ENCODE measurements at regions not wholly inside any gene's neighbourhood (a gene's known extent, or its start where the extent isn't known, plus 50 kb on each side); places are given as distances from the start of the nearest gene placed in this dataset.

DNA sequence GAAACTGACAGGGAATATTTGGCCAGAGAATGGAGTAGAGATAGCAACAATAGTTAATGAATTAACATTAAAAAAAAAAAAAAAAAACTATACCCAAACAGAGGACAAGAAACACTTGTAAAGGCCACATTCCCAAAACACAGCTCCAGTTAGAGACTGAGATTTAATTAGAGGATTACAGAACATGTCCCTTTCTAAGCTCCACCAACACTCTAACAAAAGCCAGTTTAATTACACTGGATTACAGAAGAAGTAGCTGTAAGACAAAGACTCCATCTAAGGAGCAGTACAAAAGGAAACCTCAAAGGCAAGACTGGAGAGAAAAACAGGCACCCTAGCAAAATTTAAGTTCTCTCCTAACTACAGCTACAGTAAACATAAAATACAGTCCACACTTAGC is 1247.7 kb upstream of the AGA start:
- DNase-seq (ENCODE audit: low read depth): no peak
- H3K4me3 ChIP-seq (ENCODE audit: low read depth, low read length): no peak overlapping the region
- TF ChIP-seq, protein P1, sequence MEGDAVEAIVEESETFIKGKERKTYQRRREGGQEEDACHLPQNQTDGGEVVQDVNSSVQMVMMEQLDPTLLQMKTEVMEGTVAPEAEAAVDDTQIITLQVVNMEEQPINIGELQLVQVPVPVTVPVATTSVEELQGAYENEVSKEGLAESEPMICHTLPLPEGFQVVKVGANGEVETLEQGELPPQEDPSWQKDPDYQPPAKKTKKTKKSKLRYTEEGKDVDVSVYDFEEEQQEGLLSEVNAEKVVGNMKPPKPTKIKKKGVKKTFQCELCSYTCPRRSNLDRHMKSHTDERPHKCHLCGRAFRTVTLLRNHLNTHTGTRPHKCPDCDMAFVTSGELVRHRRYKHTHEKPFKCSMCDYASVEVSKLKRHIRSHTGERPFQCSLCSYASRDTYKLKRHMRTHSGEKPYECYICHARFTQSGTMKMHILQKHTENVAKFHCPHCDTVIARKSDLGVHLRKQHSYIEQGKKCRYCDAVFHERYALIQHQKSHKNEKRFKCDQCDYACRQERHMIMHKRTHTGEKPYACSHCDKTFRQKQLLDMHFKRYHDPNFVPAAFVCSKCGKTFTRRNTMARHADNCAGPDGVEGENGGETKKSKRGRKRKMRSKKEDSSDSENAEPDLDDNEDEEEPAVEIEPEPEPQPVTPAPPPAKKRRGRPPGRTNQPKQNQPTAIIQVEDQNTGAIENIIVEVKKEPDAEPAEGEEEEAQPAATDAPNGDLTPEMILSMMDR (IDR thresholded peaks at IDR 0.05; ENCODE audit: insufficient read depth, low read depth, low read length): no peak

- TF ChIP-seq, protein P1 (IDR thresholded peaks at IDR 0.05; ENCODE audit: insufficient read depth, low read depth, low read length): no peak
- DNase-seq (ENCODE audit: low read depth): no peak
- no peak overlapping the region for H3K4me3 ChIP-seq (ENCODE audit: low read depth, low read length)
Observed at GRCh38 chr4:178693816-178694215, 1251.6 kb upstream of the AGA start.

DNA sequence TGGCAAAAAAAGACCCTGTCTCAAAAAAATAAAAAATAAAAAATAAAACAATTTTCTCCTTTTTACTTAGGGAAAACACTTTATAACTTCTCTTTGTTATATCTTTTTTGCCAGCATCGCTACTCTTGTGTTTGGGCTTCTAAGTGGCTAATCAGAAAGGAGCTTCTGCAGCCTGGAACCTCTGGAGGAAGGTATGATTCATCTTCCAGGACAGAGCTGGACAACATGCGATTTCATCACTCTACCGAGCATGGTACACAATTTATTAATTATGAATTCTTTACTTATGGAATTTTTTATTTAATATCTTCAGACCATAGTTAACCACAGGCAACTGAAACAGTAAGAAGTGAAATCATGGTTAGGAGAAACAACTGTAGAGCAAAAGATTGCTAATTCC is 1254.3 kb upstream of the AGA start:
- DNase-seq (ENCODE audit: low read depth): no peak
- TF ChIP-seq, protein P1 (IDR thresholded peaks at IDR 0.05; ENCODE audit: insufficient read depth, low read depth, low read length): no peak
- no peak overlapping the region for H3K4me3 ChIP-seq (ENCODE audit: low read depth, low read length)

DNA sequence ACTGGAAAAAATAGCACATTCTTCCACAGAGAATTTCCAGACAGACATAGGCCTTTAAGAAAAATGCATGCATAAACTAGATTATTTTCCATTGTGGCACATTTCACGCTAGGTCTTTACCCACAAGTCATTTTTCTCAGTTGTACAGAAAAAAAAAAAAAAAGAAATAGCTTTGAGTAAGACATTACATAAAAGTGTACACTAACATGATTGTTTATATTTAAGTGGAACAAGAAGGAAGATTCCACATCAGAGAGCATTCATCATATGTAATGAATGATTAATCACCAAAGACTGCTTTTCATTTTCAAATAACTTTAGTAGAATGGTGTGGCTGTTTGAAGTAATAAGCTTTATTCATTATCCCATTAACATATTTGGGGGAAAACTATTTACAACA is 1270.2 kb upstream of the AGA start:
- TF ChIP-seq, protein P1 (IDR thresholded peaks at IDR 0.05; ENCODE audit: insufficient read depth, low read depth, low read length): no peak
- no peak overlapping the region for H3K4me3 ChIP-seq (ENCODE audit: low read depth, low read length)
- no peak for DNase-seq (ENCODE audit: low read depth)

DNA sequence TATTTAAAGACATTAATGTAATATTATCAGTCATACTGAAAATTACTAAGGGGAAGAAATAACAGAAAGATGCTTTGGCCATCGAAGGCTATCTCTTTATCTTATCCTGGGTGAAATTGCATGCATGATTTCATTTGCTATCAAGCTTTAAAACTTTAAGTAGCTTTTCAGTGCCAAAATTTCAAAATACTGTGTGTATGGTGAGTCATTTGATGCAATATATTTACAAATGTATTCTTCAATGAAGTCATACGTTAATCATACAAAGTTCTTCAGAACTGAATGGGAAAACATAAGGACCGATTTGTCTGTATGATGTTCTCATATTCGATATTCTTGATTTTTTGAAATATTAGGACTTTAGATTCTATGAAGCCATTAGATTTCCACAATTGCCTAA is 1295.8 kb upstream of the AGA start:
- DNase-seq (ENCODE audit: low read depth): no peak
- TF ChIP-seq, protein P1 (IDR thresholded peaks at IDR 0.05; ENCODE audit: insufficient read depth, low read depth, low read length): no peak
- no peak overlapping the region for H3K4me3 ChIP-seq (ENCODE audit: low read depth, low read length)

DNA sequence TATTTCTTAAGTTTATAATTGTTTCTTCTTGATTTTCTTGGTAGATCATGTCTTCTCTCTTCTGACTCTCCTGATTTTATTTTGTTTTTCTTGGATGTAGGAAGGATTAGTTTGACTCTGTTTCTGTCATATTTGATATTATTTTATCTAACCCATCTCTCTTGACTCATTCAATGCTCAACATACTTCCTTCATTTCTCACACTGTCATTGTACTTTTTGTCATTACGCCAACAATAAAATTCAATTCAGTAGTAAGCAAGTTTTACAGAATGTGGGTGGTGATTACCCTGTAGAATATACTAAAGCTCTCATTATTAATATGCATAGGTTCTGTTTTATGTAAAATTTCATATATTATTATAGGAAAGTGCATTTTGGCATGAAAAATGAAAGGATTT is 1303.0 kb upstream of the AGA start:
- DNase-seq (ENCODE audit: low read depth): no peak
- H3K4me3 ChIP-seq (ENCODE audit: low read depth, low read length): no peak overlapping the region
- TF ChIP-seq, protein P1 (IDR thresholded peaks at IDR 0.05; ENCODE audit: insufficient read depth, low read depth, low read length): no peak

- TF ChIP-seq, protein P1 (IDR thresholded peaks at IDR 0.05; ENCODE audit: insufficient read depth, low read depth, low read length): no peak
- H3K4me3 ChIP-seq (ENCODE audit: low read depth, low read length): no peak overlapping the region
- no peak for DNase-seq (ENCODE audit: low read depth)
Observed at GRCh38 chr4:178752954-178753525, 1310.8 kb upstream of the AGA start.
